Small intestine (tissue), 7 donors: ENCODE measurements at regions not wholly inside any gene's neighbourhood (a gene's known extent, or its start where the extent isn't known, plus 50 kb on each side); places are given as distances from the start of the nearest gene placed in this dataset.

Experiments
- DNase-seq, 2 donors: peaks; one replicate each; pipeline versions ENCODE4 v3.0.0 to v3.0.0-alpha.2; 2013
- FAIRE-seq: peaks from 2 replicates; lab custom pipeline; 2012; peaks lifted over from hg19 to GRCh38; lab: Jason Lieb, UNC
- H3K27ac ChIP-seq, 3 donors: one replicate each; pipeline ENCODE4 v1.5.1; 2013; ENCODE audit warnings: low read length in 2 of 3, mild to moderate bottlenecking in 2 of 3, control low read depth in 1 of 3, inconsistent platforms in 1 of 3, low read depth in 1 of 3, moderate library complexity in 1 of 3
- H3K27me3 ChIP-seq, 3 donors: one replicate each; pipeline ENCODE4 v1.6.1; 2013; ENCODE audit warnings: low read length in 3 of 3, inconsistent platforms in 1 of 3; ENCODE audit not compliant: control insufficient read depth in 3 of 3, insufficient read depth in 3 of 3
- H3K36me3 ChIP-seq, 3 donors: one replicate each; pipeline ENCODE4 v1.6.1; 2013; ENCODE audit warnings: low read length in 3 of 3, inconsistent platforms in 1 of 3, low read depth in 1 of 3, mild to moderate bottlenecking in 1 of 3, moderate library complexity in 1 of 3; ENCODE audit not compliant: control insufficient read depth in 3 of 3, insufficient read depth in 2 of 3
- H3K4me1 ChIP-seq, 3 donors: one replicate each; pipeline ENCODE4 v1.6.1; 2013; ENCODE audit warnings: low read length in 2 of 3, inconsistent platforms in 1 of 3, low read depth in 1 of 3, mild to moderate bottlenecking in 1 of 3, moderate library complexity in 1 of 3; ENCODE audit not compliant: control insufficient read depth in 3 of 3, insufficient read depth in 2 of 3
- H3K4me3 ChIP-seq, 3 donors: one replicate each; pipeline ENCODE4 v1.5.1; 2013; ENCODE audit warnings: low read length in 3 of 3, control low read depth in 1 of 3, inconsistent platforms in 1 of 3, low read depth in 1 of 3, mild to moderate bottlenecking in 1 of 3, moderate library complexity in 1 of 3
- H3K9me3 ChIP-seq, 2 donors: one replicate each; pipeline ENCODE4 v1.6.1; 2013; ENCODE audit warnings: low read depth in 1 of 2, low read length in 1 of 2; ENCODE audit not compliant: control insufficient read depth in 2 of 2, insufficient read depth in 1 of 2
- WGBS, 3 donors: extraction: QIAGEN DNeasy Blood & Tissue Kit; methylation state at CpG; one replicate each; pipeline ENCODE4 v1.1.7; 2013; 5-methylcytosine and 5-hydroxymethylcytosine counted together
- donor health status: healthy with polysubstance abuse.
- donor health status: control.
- donor health status: control.
- donor health status: Bipolar disorder and iron deficiency.
- donor health status: healthy.

GRCh38 chr6:19943042-19943441 is 105.9 kb downstream of the ID4 start:
- DNase-seq (no peak), FAIRE-seq (no peak)
- Histone ChIP-seq H3K9me3 (no peaks in the 10 kb centered on the region), H3K27me3 (no peaks in the 10 kb centered on the region), H3K4me1 (no peaks in the 10 kb centered on the region), H3K27ac (no peak overlapping the region), H3K4me3 (no peak overlapping the region), H3K36me3 (no peaks in the 10 kb centered on the region)

- H3K4me1 ChIP-seq, result no peaks in the 10 kb centered on the region
- H3K9me3 ChIP-seq, result peaks cover 0 to under 1% of the 10 kb centered on the region in 2 donors
- 71 to 82% (median 79%) methylated on average over 3 of the region's 3 CpGs for WGBS, 3 donors
- no peak overlapping the region for H3K4me3 ChIP-seq
- no peak for FAIRE-seq
- H3K27me3 ChIP-seq, result no peaks in the 10 kb centered on the region
- H3K36me3 ChIP-seq, result no peaks in the 10 kb centered on the region
- no peak for DNase-seq
- H3K27ac ChIP-seq, result no peak overlapping the region
Measured at GRCh38 chr6:19945843-19946358, 108.7 kb downstream of the ID4 start.

GRCh38 chr6:19949155-19949554 is 112.0 kb downstream of the ID4 start:
- Histone ChIP-seq H3K4me1 (no peaks in the 10 kb centered on the region), H3K36me3 (no peaks in the 10 kb centered on the region), H3K4me3 (no peak overlapping the region), H3K9me3 (peaks cover 0 to 3% of the 10 kb centered on the region in 2 donors), H3K27me3 (no peaks in the 10 kb centered on the region), H3K27ac (no peak overlapping the region)
- FAIRE-seq, result no peak
- 80 to 89% (median 86%) methylated on average over 1 of the region's 1 CpG for WGBS, 3 donors
- DNase-seq, result no peak

- no peak for FAIRE-seq
- no peak for DNase-seq
- no peaks in the 10 kb centered on the region for H3K27me3 ChIP-seq
- 53 to 61% (median 59%) methylated on average over 2 of the region's 2 CpGs for WGBS, 3 donors
- H3K9me3 ChIP-seq, result no peaks in the 10 kb centered on the region
- no peak overlapping the region for H3K4me3 ChIP-seq
- H3K36me3 ChIP-seq, result no peaks in the 10 kb centered on the region
- no peak overlapping the region for H3K27ac ChIP-seq
- H3K4me1 ChIP-seq, result no peaks in the 10 kb centered on the region
Measured at GRCh38 chr6:19964115-19964514, 126.9 kb downstream of the ID4 start.

- FAIRE-seq, result no peak
- no peaks in the 10 kb centered on the region for H3K9me3 ChIP-seq
- 91 to 97% (median 94%) methylated on average over 1 of the region's 1 CpG for WGBS, 3 donors
Measured at GRCh38 chr6:19968201-19968600, 131.0 kb downstream of the ID4 start.

GRCh38 chr6:19972221-19972620 is 135.1 kb downstream of the ID4 start:
- 65 to 80% (median 73%) methylated on average over 1 of the region's 1 CpG for WGBS, 3 donors
- Histone ChIP-seq H3K9me3 (no peaks in the 10 kb centered on the region), H3K27ac (no peak overlapping the region), H3K4me3 (no peak overlapping the region), H3K27me3 (no peaks in the 10 kb centered on the region), H3K36me3 (no peaks in the 10 kb centered on the region), H3K4me1 (no peaks in the 10 kb centered on the region)
- FAIRE-seq (no peak), DNase-seq (no peak)

More at GRCh38 chr6:19968201-19968600, 131.0 kb downstream of the ID4 start:
- Histone ChIP-seq H3K4me1 (no peaks in the 10 kb centered on the region), H3K4me3 (no peak overlapping the region), H3K36me3 (no peaks in the 10 kb centered on the region), H3K27ac (no peak overlapping the region), H3K27me3 (no peaks in the 10 kb centered on the region)
- DNase-seq, result no peak

GRCh38 chr6:19976411-19977129 is 139.4 kb downstream of the ID4 start:
- no peak overlapping the region for H3K4me3 ChIP-seq
- WGBS, 3 donors, result 56 to 67% (median 59%) methylated on average over 12 of the region's 12 CpGs
- H3K9me3 ChIP-seq, result no peaks in the 10 kb centered on the region
- H3K36me3 ChIP-seq, result no peaks in the 10 kb centered on the region
- no peak for DNase-seq
- H3K27me3 ChIP-seq, result no peaks in the 10 kb centered on the region
- no peaks in the 10 kb centered on the region for H3K4me1 ChIP-seq
- no peak for FAIRE-seq
- no peak overlapping the region for H3K27ac ChIP-seq

GRCh38 chr6:19979059-19979458 is 141.9 kb downstream of the ID4 start:
- Histone ChIP-seq H3K9me3 (no peaks in the 10 kb centered on the region), H3K36me3 (no peaks in the 10 kb centered on the region), H3K4me1 (no peaks in the 10 kb centered on the region), H3K27ac (no peak overlapping the region), H3K4me3 (no peak overlapping the region), H3K27me3 (no peaks in the 10 kb centered on the region)
- WGBS, 3 donors, result 89 to 90% (median 89%) methylated on average over 7 of the region's 7 CpGs
- FAIRE-seq, result no peak
- DNase-seq, result no peak

GRCh38 chr6:19979986-19980385 is 142.8 kb downstream of the ID4 start:
- Histone ChIP-seq H3K27me3 (no peaks in the 10 kb centered on the region), H3K9me3 (no peaks in the 10 kb centered on the region), H3K27ac (no peak overlapping the region), H3K36me3 (no peaks in the 10 kb centered on the region), H3K4me1 (no peaks in the 10 kb centered on the region), H3K4me3 (no peak overlapping the region)
- FAIRE-seq (no peak), DNase-seq (no peak)
- WGBS, 3 donors, result 57 to 63% (median 62%) methylated on average over 1 of the region's 1 CpG
